Lung microvascular endothelial cell (primary cell): ENCODE measurements at regions not wholly inside any gene's neighbourhood (a gene's known extent, or its start where the extent isn't known, plus 50 kb on each side); places are given as distances from the start of the nearest gene placed in this dataset.
"Not testable (repeated sequence)": the region's sequence is repeated elsewhere in the genome, so short reads cannot be mapped to it uniquely, and the experiment has no call there.

ENCODE experiments used
- DNase-seq, 2 donors: peaks; one replicate each; pipeline versions ENCODE4 v3.0.0 to v3.0.0-alpha.2; 2010; ENCODE audit warnings: low read depth in 2 of 2

GRCh38 chr7:29699723-29700122 is 106.6 kb upstream of the WIPF3 start:
- DNase-seq = not testable (repeated sequence)

DNA sequence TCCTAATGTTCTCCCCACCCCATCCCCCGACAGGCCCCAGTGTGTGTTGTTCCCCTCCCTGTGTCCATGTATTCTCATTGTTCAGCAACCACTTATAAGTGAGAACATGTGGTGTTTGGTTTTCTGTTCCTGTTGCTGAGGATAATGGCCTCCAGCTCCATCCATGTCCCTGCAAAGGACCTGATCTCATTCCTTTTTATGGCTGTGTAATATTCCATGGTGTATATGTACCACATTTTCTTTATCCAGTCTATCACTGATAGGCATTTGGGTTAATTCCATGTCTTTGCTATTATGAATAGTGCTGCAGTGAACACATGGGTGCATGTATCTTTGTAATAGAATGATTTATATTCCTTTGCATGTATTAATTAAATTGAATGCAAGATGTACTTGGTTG is 104.8 kb upstream of the WIPF3 start:
- DNase-seq = not testable (repeated sequence)

DNA sequence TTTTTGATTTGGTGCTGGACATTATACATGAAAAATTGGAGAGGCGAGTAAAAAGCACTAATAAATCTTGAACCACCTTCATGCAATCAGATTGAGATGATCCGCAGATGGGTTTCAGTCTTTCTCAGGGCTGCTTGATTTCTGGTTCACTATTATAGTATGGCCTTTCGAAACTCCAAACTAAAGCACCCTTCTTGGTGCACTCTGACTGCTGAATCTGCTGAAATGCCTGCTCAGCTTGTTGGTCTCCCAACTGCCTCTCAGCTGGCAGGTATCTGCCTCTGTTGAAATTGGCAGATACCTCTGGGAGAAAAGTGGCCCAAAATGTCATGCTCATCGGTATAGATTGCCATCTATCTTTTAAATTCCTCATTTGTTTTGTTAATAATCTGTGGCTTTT is 102.5 kb upstream of the WIPF3 start:
- not testable (repeated sequence) for DNase-seq

DNA sequence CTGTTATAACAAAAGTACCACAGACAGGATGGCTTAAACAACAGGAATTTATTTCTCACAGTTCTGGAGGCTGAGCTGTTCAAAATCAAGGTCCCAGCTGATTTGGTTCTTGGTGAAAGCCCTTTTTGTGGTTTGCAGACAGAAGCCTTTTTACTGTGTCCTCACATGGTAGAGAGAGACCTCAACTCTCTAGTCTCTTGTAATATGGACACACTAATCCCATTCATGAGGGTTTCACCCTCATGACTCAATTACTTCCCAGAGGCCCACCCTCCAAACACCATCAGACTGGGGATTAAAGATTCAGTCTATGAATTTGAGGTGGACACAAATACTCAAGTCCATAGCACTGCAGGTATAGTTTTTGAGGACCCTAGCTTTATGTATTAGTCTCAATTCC is 97.3 kb upstream of the WIPF3 start:
- DNase-seq = not testable (repeated sequence)

DNA sequence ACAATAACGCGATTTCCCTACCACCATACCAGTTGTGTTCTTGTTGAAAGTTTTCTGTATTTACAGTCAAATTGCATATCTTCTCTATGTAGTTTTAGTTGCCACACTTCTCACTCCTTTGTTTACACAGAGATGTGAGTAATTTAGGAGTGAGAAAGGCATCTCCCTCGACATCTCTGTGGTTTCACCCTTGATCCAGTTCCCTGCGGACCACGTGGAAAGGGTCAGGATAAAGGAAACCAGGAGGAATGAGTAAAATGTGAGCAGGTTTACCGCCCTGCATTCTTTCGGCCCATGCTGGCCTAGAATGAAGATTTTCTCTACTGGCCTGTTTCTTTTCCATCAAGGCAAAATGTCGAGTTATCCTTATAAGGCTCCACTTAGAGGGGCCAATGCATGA is 83.2 kb upstream of the WIPF3 start:
- DNase-seq = peak; percentile 37 to 83

DNA sequence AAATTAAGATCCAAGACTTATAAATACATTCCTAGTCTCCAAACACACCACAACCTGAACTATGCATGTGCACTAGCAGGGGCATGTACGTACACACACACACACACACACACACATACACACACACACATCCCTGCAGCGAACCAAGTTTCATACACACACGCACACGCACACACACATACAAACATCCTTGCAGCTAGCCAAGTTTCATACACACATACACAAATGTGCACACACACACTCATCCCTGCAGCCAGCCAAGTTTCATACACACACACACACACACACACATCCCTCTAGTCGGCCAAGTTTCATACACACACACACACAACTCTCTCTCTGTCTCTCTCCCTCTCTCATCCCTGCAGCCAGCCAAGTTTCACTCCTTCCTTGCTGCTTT is 82.7 kb upstream of the WIPF3 start:
- DNase-seq = peak; percentile 32 to 45

DNA sequence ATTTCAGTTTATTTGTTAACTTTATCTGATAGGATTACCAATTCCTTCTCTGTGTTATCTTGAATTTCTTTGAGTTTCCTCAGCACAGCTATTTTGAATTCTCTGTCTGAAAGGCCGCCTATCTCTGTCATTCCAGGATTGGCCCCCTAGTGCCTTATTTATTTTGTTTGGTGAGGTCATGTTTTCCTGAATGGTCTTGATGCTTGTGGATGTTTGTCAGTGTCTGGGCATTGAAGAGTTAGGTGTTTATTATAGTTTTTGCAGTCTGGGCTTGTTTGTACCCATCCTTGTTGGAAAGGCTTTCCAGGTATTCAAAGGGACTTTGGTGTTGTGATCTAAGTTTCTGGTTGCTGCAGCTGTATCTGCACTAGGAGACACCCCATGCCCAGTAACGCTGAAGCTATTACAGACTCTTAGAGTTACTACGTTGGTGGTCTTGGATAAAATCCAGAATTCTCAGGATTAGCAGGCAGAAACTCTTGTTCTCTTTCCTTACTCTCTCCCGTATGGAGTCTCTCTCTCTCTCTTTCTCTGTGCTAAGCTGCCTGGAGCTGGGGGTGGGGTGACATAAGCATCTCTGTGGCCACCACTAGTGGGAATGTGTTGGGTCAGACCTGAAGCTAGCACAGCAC is 76.7 kb upstream of the WIPF3 start:
- DNase-seq = not testable (repeated sequence)

DNA sequence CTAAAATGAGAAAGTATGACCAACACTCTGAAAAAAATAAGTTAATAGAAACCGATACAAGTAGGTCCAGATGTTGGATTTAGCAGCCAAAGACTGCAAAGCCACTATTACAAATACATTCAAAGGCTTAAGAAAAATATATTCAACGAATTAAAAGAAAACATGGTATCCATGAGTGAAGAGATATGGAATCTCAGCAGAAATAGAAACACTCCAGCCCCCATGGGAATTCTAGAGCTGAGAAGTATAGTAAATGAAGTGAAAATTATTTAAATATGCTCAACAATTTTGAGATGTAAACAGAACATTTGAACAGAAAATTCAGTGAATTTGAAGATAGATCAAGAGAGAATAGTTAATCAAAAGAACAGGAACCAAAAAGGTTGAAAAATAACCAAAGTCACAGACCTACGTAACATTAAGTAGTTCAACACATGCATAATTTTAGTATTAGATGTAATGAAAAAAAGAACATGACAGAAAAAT is 72.0 kb upstream of the WIPF3 start:
- DNase-seq = no peak

DNA sequence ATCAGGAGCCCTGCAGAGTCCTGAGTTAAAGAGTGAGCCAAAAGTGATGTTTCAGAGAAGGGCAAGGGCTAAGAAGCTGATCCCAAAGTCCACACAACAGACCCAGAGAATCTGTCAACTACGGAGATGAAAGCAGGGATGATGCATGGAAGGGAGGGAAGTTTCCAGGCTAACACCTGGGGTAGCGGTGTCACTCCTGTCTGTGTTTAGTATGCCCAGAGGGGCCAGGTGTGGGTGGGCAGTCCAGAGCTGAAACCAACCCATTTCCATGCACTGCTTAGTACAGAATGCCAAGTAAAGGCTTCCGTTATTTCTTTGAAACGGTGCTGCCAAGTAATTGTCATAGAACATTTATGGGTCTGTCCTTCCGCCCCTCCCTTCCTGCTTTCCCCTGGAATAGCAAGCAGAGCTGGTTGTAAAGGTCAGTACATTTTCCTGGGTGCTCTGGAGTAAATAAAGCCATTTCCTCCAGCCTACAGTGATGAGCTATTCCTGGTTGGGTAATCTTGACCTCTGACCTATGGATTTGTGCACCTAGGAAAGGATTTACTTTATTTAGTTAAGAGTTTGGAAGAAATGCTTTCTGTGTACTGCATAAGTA is 58.6 kb upstream of the WIPF3 start:
- DNase-seq = not testable (repeated sequence)

DNA sequence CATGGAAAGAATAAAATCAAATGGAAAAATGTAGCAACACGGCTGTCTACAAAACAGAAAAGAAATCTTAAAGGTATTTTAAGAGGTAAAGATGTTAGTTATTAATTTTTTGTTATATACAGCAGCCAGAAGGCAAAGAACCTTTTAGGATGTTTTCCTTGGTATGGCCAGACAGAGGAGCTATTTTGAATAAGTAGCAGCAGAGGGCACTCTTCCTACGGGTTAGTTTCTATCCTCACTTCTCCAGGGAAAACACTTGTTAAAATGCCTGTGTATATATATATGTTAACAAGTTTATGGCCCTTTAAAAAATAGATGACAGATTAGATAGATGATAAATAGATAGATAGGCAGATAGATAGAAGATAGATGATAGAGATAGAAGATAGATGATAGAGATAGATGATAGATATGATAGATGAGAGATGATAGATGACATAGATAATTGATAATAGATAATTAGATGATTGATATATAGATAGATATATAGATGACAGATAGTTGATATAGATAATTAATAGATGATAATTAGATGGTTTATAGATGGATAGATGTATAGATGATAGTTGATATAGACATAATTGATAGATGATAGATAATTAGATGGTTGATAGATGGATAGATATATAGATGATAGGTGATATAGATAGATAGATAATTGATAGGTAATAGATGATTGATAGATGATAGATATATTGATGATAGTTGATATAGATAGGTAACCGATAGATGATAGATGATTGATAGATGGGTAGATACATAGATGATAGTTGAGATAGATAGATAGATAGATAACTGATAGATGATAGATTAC is 57.8 kb upstream of the WIPF3 start:
- DNase-seq = peak; percentile 64 to 74

- DNase-seq = no peak
Observed at GRCh38 chr7:29749701-29750321, 56.5 kb upstream of the WIPF3 start.

DNA sequence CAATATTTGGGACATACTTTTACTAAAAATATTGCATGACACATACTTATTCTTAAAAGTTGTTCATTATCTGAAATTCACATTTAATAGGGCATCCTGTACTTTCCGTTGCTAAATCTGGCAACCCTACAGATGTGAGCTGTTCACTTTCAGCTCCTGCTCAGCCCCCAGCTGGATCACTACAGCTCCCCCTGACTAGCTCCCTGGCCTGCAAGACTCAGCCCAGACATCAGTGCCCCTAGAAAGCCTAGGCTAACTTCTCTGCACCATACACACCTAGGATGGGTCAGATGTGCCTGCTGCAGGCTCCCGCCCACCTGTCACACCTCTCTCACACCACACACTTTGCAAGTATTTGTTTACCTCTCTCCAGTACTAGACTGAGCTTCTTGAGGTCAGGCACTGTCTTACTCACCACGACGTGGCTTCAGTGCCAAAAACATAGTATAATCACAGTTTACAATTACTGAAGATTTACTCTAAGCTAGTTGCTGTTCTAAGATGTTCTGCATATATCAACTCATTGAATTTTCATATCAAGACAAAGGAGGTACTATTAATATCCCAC is 55.9 kb upstream of the WIPF3 start:
- not testable (repeated sequence) for DNase-seq

DNA sequence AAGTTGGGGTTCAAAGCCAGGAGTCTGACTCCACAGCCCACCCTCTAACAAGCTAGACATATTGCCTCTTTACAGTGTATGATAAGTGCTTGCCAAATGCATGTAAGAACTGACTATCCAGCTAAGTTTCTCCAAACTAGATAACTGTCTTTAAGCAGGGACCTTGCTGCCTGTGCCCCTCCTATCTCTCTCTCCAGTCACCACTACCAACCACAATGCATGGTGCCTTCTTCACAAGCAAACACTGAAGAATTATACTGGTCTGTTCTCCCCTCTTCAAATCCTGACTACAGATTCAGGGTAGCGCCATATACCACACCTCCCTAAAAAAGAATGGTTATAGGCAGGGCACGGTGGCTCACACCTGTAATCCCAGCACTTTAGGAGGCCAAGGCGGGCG is 55.3 kb upstream of the WIPF3 start:
- DNase-seq = not testable (repeated sequence)

DNA sequence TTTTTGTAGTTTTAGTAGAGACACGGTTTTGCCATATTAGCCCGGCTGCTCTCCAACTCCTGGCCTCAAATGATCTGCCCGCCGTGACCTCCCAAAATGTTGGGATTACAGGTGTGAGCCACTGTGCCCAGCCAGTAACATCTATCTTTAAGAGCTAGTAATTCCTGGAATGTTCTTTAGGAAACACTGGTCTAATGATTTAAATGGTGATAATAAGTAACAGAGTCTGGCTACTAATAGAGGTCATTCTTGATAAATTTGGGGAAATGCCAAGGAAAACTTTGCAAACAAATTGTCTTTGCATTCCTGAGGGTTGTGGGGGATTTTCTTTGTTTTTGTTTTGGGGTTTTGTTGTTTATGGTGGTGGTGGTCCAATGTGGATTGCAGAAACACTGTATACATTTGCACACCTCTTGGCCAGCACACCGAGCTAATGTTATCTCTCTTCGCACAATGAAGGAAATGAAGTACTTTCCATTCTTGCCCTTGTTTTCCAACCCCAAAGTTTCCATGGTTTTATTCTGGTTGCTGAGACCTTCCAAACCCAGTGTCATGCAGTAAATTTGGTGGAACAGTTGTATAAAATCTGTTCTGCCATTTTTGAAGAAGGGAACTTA is 51.3 kb upstream of the WIPF3 start:
- peak in 1 of 2 donors; percentile 90 for DNase-seq
